H1 (cell line): ENCODE measurements at regions not wholly inside any gene's neighbourhood (a gene's known extent, or its start where the extent isn't known, plus 50 kb on each side); places are given as distances from the start of the nearest gene placed in this dataset.

Source experiments
- SAP30 ChIP-seq: fragments of 300-600 bp; sonication (generic); IDR thresholded peaks from 2 replicates; pipeline ENCODE4 v1.7.1; 2012; ENCODE audit warnings: low read length, moderate library complexity, mild to moderate bottlenecking, inconsistent platforms; ENCODE audit not compliant: insufficient read depth, insufficient replicate concordance
- YY1 ChIP-seq: IDR thresholded peaks from 2 replicates; pipeline ENCODE4 v1.6.1; 2011; ENCODE audit warnings: low read depth, mild to moderate bottlenecking, low read length

DNA sequence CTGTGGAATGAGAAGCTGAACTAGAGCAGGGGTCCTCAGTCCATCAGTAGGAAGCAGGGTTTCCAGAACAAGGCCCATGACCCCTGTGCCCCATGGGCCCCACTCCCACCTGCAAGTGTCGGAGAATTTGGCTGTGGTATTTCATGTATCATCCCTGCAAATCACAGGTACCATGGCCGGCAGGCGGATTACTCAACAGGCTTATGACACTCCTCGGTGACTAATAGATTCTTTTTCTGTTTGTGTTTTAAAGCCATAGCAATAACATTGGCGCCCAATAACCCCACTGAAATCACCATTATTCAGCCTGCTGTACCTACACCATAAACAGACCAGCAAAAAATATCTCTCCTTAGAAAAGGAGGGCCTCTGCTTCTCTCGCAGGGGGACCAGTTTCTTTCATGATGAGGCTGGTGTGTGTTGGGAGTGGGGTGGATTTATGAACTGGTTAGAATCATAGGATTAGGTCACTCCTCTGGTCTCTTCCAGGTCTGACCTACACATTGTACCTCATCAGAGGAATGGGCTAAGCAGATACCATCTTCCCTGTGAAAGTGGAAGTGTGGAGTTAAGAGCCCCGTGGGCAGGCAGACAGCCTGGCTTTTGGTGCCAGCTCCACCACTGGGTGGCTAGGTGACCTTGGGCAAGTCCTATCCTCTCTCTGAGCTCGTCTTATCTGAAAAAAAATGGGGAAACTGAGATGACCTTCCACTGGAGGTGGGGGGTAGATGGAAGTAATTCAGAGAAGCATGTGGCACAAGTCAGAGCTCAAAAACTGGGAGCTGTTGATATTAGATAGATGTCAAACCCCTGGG, 60.2 kb upstream of the WNT11 start (continued):
- TF ChIP-seq YY1: no peak
- no peak for TF ChIP-seq SAP30
